A549 (cell line): ENCODE measurements at regions not wholly inside any gene's neighbourhood (a gene's known extent, or its start where the extent isn't known, plus 50 kb on each side); places are given as distances from the start of the nearest gene placed in this dataset.

Experiments used
- ATAC-seq, 2 experiments: fragments of 200-7000 bp in 1 of 2; fragments of >200 bp in 1 of 2; cut with Nextera tagmentation in 1 of 2; cut with Tn5 transposase in 1 of 2; 3 replicates each; pipeline versions ENCODE4 v1.8.0 to v1.9.1; 2018 to 2020; ENCODE audit warnings: mild to moderate bottlenecking in 1 of 2, moderate library complexity in 1 of 2
- CTCF ChIA-PET: fragments of 300-600 bp; sonication (Branson Sonifier 250); formaldehyde crosslinking; extraction: SDS; loops from one replicate; lab custom pipeline; 2021; ENCODE audit warnings: antibody characterized with exemption, inconsistent platforms; lab: Yijun Ruan, JAX
- POLR2A ChIA-PET: fragments of 350-600 bp; formaldehyde crosslinking; extraction: SDS; loops from one replicate; lab custom pipeline; 2021; ENCODE audit warnings: antibody characterized with exemption, inconsistent platforms; lab: Yijun Ruan, JAX
- DNase-seq, 2 experiments: peaks; one replicate each; pipeline versions ENCODE4 v3.0.0 to v3.0.0-alpha.2; 2011 to 2016; ENCODE audit warnings: low read depth in 1 of 2, low spot score in 1 of 2
- FAIRE-seq: peaks from 2 replicates; lab custom pipeline; 2011; peaks lifted over from hg19 to GRCh38; lab: Jason Lieb, UNC
- H3K27ac ChIP-seq, 2 experiments: fragments of >200 bp; sonication (Bioruptor Twin); formaldehyde crosslinking; 3 replicates each; pipeline ENCODE4 v1.5.1; 2016 to 2017
- H3K4me1 ChIP-seq: fragments of >200 bp; sonication (Bioruptor Twin); formaldehyde crosslinking; 3 replicates; pipeline ENCODE4 v1.6.1; 2016
- H3K4me2 ChIP-seq: fragments of >200 bp; sonication (Bioruptor Twin); formaldehyde crosslinking; 3 replicates; pipeline ENCODE4 v1.6.1; 2016
- H3K4me3 ChIP-seq: fragments of >200 bp; sonication (Bioruptor Twin); formaldehyde crosslinking; 3 replicates; pipeline ENCODE4 v1.5.1; 2016
- H3K9me3 ChIP-seq: fragments of >200 bp; sonication (Bioruptor Twin); formaldehyde crosslinking; 3 replicates; pipeline ENCODE4 v1.6.1; 2016
- CEBPB ChIP-seq, 2 experiments: fragments of >200 bp in 1 of 2; sonication (Bioruptor Twin) in 1 of 2; formaldehyde crosslinking in 1 of 2; IDR thresholded peaks; 2 replicates each; pipeline ENCODE4 v1.6.1; 2012 to 2016
- CHD2 ChIP-seq: fragments of 150-350 bp; IDR thresholded peaks from 2 replicates; pipeline ENCODE4 v1.6.1; 2014; ENCODE audit warnings: low read length; ENCODE audit not compliant: partially characterized antibody
- CHD4 ChIP-seq: fragments of 200-600 bp; sonication (generic); IDR thresholded peaks from 2 replicates; pipeline ENCODE4 v1.6.1; 2016; ENCODE audit warnings: antibody characterized with exemption, mild to moderate bottlenecking, borderline replicate concordance
- EHF ChIP-seq: fragments of 250-450 bp; sonication (Bioruptor Pico); IDR thresholded peaks from 2 replicates; pipeline ENCODE4 v1.5.0; 2020; ENCODE audit warnings: mild to moderate bottlenecking
- EHMT2 ChIP-seq: fragments of 200-600 bp; sonication (generic); IDR thresholded peaks from 2 replicates; pipeline ENCODE4 v1.6.1; 2016; ENCODE audit warnings: antibody characterized with exemption, low read depth, mild to moderate bottlenecking, moderate library complexity
- EP300 ChIP-seq, 2 experiments: fragments of >200 bp; sonication (Bioruptor Twin); formaldehyde crosslinking; IDR thresholded peaks; 2 replicates in 1 of 2; 3 replicates in 1 of 2; pipeline ENCODE4 v1.6.1; 2016 to 2017
- FOSB ChIP-seq: fragments of 250-450 bp; sonication (Bioruptor Pico); IDR thresholded peaks from 2 replicates; pipeline ENCODE4 v1.5.0; 2020; ENCODE audit warnings: mild to moderate bottlenecking, moderate library complexity
- FOXS1 ChIP-seq: fragments of 250-450 bp; sonication (Bioruptor Pico); IDR thresholded peaks from 2 replicates; pipeline ENCODE4 v1.5.0; 2020; ENCODE audit warnings: mild to moderate bottlenecking, moderate library complexity
- GATA3 ChIP-seq: IDR thresholded peaks from 2 replicates; pipeline ENCODE4 v1.6.1; 2012; ENCODE audit warnings: borderline replicate concordance
- HEYL ChIP-seq: fragments of 250-450 bp; sonication (Bioruptor Pico); IDR thresholded peaks from 2 replicates; pipeline ENCODE4 v1.8.0; 2021; ENCODE audit warnings: mild to moderate bottlenecking, moderate library complexity
- HOXA7 ChIP-seq: fragments of 250-450 bp; sonication (Bioruptor Pico); IDR thresholded peaks from 2 replicates; pipeline ENCODE4 v1.5.0; 2020; ENCODE audit warnings: mild to moderate bottlenecking, moderate library complexity
- HOXB13 ChIP-seq: fragments of 250-450 bp; sonication (Bioruptor Pico); IDR thresholded peaks from 2 replicates; pipeline ENCODE4 v1.5.0; 2020; ENCODE audit warnings: low read depth, mild to moderate bottlenecking, moderate library complexity
- HOXB5 ChIP-seq: fragments of 250-450 bp; sonication (Bioruptor Pico); IDR thresholded peaks from 2 replicates; pipeline ENCODE4 v1.5.0; 2020; ENCODE audit warnings: mild to moderate bottlenecking, moderate library complexity
- JUN ChIP-seq, 2 experiments: fragments of >200 bp; sonication (Bioruptor Twin); formaldehyde crosslinking; IDR thresholded peaks; 2 replicates in 1 of 2; 3 replicates in 1 of 2; pipeline ENCODE4 v1.6.1; 2016 to 2017
- JUNB ChIP-seq: fragments of >200 bp; sonication (Bioruptor Twin); formaldehyde crosslinking; IDR thresholded peaks from 2 replicates; pipeline ENCODE4 v1.6.1; 2016
- KDM5A ChIP-seq: fragments of 200-600 bp; sonication (generic); IDR thresholded peaks from 2 replicates; pipeline ENCODE4 v1.6.1; 2016; ENCODE audit warnings: antibody characterized with exemption, mild to moderate bottlenecking
- MYC ChIP-seq: IDR thresholded peaks from 2 replicates; pipeline ENCODE4 v1.6.1; 2012; ENCODE audit warnings: mild to moderate bottlenecking, inconsistent platforms, low read length, improper control_type of control experiment, borderline replicate concordance
- NFE2L2 ChIP-seq: fragments of 150-350 bp; conservative IDR thresholded peaks from 2 replicates; pipeline ENCODE4 v1.6.1; 2014; ENCODE audit warnings: low read length
- NR3C1 ChIP-seq: fragments of >200 bp; sonication (Bioruptor Twin); formaldehyde crosslinking; IDR thresholded peaks from 3 replicates; pipeline ENCODE4 v1.6.1; 2017
- POLR2A ChIP-seq: IDR thresholded peaks from 2 replicates; pipeline ENCODE4 v1.6.1; 2012; ENCODE audit warnings: mild to moderate bottlenecking, low read length
- POLR2AphosphoS2 ChIP-seq: conservative IDR thresholded peaks from 2 replicates; pipeline ENCODE4 v1.6.1; 2012; ENCODE audit warnings: low read length, improper control_type of control experiment, inconsistent platforms
- RAD21 ChIP-seq, 2 experiments: fragments of >200 bp in 1 of 2; sonication (Bioruptor Twin) in 1 of 2; formaldehyde crosslinking in 1 of 2; IDR thresholded peaks in 1 of 2; conservative IDR thresholded peaks in 1 of 2; 2 replicates in 1 of 2; 3 replicates in 1 of 2; pipeline ENCODE4 v1.6.1; 2012 to 2018; ENCODE audit warnings: inconsistent platforms in 1 of 2
- RCOR1 ChIP-seq: fragments of 150-350 bp; IDR thresholded peaks from 2 replicates; pipeline ENCODE4 v1.6.1; 2014; ENCODE audit warnings: antibody characterized with exemption, low read length, low read depth
- RNF2 ChIP-seq: fragments of 200-600 bp; sonication (generic); IDR thresholded peaks from 2 replicates; pipeline ENCODE4 v1.6.1; 2016; ENCODE audit warnings: low read depth, mild to moderate bottlenecking, antibody characterized with exemption, moderate library complexity, borderline replicate concordance
- SMC3 ChIP-seq: fragments of >200 bp; sonication (Bioruptor Twin); formaldehyde crosslinking; IDR thresholded peaks from 3 replicates; pipeline ENCODE4 v1.6.1; 2018; ENCODE audit warnings: inconsistent platforms
- SREBF2 ChIP-seq: fragments of 450-650 bp; IDR thresholded peaks from 2 replicates; pipeline ENCODE4 v1.6.1; 2014; ENCODE audit warnings: mild to moderate bottlenecking, moderate library complexity
- TFCP2L1 ChIP-seq: fragments of 250-450 bp; sonication (Bioruptor Pico); IDR thresholded peaks from 2 replicates; pipeline ENCODE4 v1.5.0; 2021; ENCODE audit warnings: mild to moderate bottlenecking
- ZC3H11A ChIP-seq: fragments of 450-650 bp; IDR thresholded peaks from 2 replicates; pipeline ENCODE4 v1.6.1; 2014; ENCODE audit warnings: antibody characterized with exemption, mild to moderate bottlenecking
- ZFP36 ChIP-seq: fragments of 450-650 bp; IDR thresholded peaks from 2 replicates; pipeline ENCODE4 v1.6.1; 2014; ENCODE audit warnings: borderline replicate concordance; ENCODE audit not compliant: partially characterized antibody
- ZNF302 ChIP-seq: fragments of 250-450 bp; sonication (Bioruptor Pico); IDR thresholded peaks from 2 replicates; pipeline ENCODE4 v1.9.0; 2021; ENCODE audit warnings: inconsistent platforms, mild to moderate bottlenecking, moderate library complexity
- ZSCAN20 ChIP-seq: fragments of 250-450 bp; sonication (Bioruptor Pico); IDR thresholded peaks from 2 replicates; pipeline ENCODE4 v1.8.0; 2022; ENCODE audit warnings: mild to moderate bottlenecking, moderate library complexity
- WGBS: methylation state at CpG from one replicate; pipeline ENCODE4 v1.1.6; 2017; ENCODE audit errors: missing lambda C conversion rate; 5-methylcytosine and 5-hydroxymethylcytosine counted together
- TF ChIP-seq, protein P1 (sequence below): fragments of >200 bp; sonication (Bioruptor Twin); formaldehyde crosslinking; IDR thresholded peaks from 2 replicates; pipeline ENCODE4 v1.6.1; 2016
- TF ChIP-seq, protein P2 (sequence below): fragments of 250-450 bp; sonication (Bioruptor Pico); IDR thresholded peaks from 2 replicates; pipeline ENCODE4 v1.5.0; 2020; ENCODE audit warnings: low read depth, mild to moderate bottlenecking, moderate library complexity
- TF ChIP-seq, protein P3 (sequence below): fragments of >200 bp; sonication (Bioruptor Twin); formaldehyde crosslinking; IDR thresholded peaks from 3 replicates; pipeline ENCODE4 v1.5.1; 2016

DNA sequence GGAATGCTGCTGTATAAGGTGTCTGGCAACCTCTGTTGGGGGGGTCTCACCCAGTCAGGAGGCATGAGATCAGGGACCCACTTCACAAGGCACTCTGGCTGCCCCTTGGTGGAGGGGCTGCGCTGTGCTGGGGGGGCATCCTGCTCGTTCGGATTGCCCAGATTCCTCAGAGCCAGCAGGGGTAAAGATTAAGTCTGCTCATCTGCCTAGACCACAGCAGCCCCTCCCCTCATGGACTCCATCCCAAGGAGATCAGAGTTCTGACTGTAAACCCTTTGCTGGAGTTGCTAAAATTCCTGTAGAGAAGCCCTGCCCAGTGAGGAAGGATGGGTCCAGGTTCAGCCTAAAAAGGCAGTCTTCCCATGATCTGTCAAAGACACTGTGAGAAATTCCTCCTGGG is 262.0 kb upstream of the C9orf72 start:
- DNase-seq = no peak
- ChIA-PET POLR2A (no interaction called here), CTCF (no interaction called here)
- no peaks in the 10 kb centered on the region for H3K9me3 ChIP-seq
- 40% methylated on average over 2 of the region's 3 CpGs for WGBS
- no peak for FAIRE-seq
- H3K27ac ChIP-seq = no peak overlapping the region
- no peaks in the 10 kb centered on the region for H3K4me1 ChIP-seq
- no peak for ATAC-seq
- H3K4me2 ChIP-seq = no peak overlapping the region
- no peak overlapping the region for H3K4me3 ChIP-seq
- TF ChIP-seq RCOR1 (no peak), RNF2 (no peak), ZSCAN20 (CRISPR knock-in tag) (no peak), NFE2L2 (no peak), SREBF2 (no peak), EHMT2 (no peak), FOSB (CRISPR knock-in tag) (no peak), EP300 (IDR thresholded peaks at IDR 0.05) (no peak), ZC3H11A (no peak), RAD21 (conservative IDR thresholded peaks at IDR 0.05 in 1 of 2, IDR thresholded peaks at IDR 0.05 in 1 of 2) (no peak), KDM5A (no peak), POLR2AphosphoS2 (no peak), FOXS1 (CRISPR knock-in tag) (no peak), HOXB5 (no peak), CHD4 (no peak), CHD2 (no peak), CEBPB (IDR thresholded peaks at IDR 0.05) (no peak)
- TF ChIP-seq, protein P1, sequence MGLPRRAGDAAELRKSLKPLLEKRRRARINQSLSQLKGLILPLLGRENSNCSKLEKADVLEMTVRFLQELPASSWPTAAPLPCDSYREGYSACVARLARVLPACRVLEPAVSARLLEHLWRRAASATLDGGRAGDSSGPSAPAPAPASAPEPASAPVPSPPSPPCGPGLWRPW = no peak
- TF ChIP-seq, protein P2, sequence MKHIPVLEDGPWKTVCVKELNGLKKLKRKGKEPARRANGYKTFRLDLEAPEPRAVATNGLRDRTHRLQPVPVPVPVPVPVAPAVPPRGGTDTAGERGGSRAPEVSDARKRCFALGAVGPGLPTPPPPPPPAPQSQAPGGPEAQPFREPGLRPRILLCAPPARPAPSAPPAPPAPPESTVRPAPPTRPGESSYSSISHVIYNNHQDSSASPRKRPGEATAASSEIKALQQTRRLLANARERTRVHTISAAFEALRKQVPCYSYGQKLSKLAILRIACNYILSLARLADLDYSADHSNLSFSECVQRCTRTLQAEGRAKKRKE (CRISPR knock-in tag) = no peak

DNA sequence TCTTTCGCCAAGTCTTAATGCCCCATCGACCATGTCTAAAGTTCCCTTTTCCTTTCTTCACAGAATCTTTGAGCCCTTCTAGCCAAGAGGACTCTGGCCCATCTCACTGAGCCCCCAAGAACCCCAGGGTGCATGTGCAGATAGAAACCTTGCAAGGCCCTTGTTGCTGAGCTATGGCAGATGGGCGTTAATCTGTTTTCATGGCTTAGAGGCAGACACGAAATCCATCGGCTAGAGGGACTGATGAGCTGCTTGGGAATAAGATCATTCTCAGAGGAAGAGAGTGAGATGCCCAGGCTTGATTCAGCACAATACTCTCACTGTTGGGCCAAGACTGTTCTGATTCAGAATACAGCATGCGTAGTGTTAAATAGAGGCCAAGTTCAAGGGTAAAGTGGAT is 262.5 kb upstream of the C9orf72 start:
- TF ChIP-seq CHD2 (no peak), MYC (no peak), HEYL (CRISPR knock-in tag) (no peak), POLR2A (no peak), RCOR1 (no peak)
- 39% methylated on average over 6 of the region's 6 CpGs for WGBS
- Histone ChIP-seq H3K27ac (no peak overlapping the region), H3K4me1 (no peaks in the 10 kb centered on the region), H3K4me3 (no peak overlapping the region), H3K9me3 (no peaks in the 10 kb centered on the region), H3K4me2 (no peak overlapping the region)
- ChIA-PET CTCF (no interaction called here), POLR2A (no interaction called here)
- FAIRE-seq (no peak), ATAC-seq (no peak), DNase-seq (no peak)

DNA sequence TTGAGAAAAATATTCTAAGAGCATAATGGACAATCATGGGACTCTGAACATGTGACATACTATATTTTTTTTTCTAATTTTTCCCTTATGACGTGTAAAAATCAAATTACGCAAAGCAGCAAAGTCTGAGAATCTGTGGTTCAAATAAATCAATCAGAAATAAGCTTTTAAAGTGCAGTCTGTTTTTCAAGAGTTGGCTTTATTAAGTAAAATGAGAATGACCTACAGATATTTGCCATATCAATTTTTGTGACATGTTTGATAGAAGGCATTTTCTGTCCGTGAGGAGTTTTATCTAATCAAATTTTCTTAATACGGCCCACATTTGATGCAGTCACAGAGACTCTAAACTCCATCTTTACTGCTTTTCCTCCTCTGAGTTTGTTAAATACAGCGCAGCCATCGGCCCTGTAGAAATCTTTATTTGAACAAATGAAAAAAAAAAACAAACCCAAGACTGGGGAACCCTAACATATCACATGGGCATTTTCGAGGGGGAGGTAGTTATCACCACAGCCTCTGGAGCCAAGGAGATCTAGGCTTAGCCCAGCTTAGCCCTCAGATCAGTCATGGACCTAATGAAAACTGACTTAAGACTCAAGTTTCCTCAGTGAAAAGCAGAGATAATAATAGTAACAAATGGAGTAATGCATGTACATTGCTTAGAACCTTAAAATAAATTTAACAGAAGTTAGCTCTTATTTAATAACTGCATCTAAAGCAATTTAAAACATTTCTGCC is 263.6 kb upstream of the C9orf72 start:
- H3K27ac ChIP-seq = no peak overlapping the region
- no peak overlapping the region for H3K4me3 ChIP-seq
- DNase-seq (no peak), ATAC-seq (no peak), FAIRE-seq (no peak)
- no peaks in the 10 kb centered on the region for H3K4me1 ChIP-seq
- H3K9me3 ChIP-seq = no peaks in the 10 kb centered on the region
- CTCF ChIA-PET = interaction anchor here (0.6 kb wide), 1 partner anchor 10 kb away, joined by 3 read pairs; no protein-coding TSS in a partner anchor
- WGBS = 12% methylated on average over 7 of the region's 7 CpGs
- POLR2A ChIA-PET = no interaction called here
- no peak overlapping the region for H3K4me2 ChIP-seq
- TF ChIP-seq ZNF302 (CRISPR knock-in tag) = no peak
- no peak for TF ChIP-seq HOXB13
- TF ChIP-seq GATA3 = no peak
- TF ChIP-seq NR3C1 = no peak
- TF ChIP-seq TFCP2L1 = no peak
- TF ChIP-seq SMC3 = no peak
- TF ChIP-seq, protein P1 = no peak
- no peak for TF ChIP-seq CHD4
- no peak for TF ChIP-seq EHF (CRISPR knock-in tag)
- no peak for TF ChIP-seq ZFP36
- no peak for TF ChIP-seq JUN (IDR thresholded peaks at IDR 0.05)
- TF ChIP-seq JUNB = no peak
- TF ChIP-seq HOXA7 (CRISPR knock-in tag) = no peak
- TF ChIP-seq, protein P3, sequence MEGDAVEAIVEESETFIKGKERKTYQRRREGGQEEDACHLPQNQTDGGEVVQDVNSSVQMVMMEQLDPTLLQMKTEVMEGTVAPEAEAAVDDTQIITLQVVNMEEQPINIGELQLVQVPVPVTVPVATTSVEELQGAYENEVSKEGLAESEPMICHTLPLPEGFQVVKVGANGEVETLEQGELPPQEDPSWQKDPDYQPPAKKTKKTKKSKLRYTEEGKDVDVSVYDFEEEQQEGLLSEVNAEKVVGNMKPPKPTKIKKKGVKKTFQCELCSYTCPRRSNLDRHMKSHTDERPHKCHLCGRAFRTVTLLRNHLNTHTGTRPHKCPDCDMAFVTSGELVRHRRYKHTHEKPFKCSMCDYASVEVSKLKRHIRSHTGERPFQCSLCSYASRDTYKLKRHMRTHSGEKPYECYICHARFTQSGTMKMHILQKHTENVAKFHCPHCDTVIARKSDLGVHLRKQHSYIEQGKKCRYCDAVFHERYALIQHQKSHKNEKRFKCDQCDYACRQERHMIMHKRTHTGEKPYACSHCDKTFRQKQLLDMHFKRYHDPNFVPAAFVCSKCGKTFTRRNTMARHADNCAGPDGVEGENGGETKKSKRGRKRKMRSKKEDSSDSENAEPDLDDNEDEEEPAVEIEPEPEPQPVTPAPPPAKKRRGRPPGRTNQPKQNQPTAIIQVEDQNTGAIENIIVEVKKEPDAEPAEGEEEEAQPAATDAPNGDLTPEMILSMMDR = no peak
- TF ChIP-seq HEYL (CRISPR knock-in tag) = no peak
- no peak for TF ChIP-seq KDM5A
